ENCODE measurements at regions not wholly inside any gene's neighbourhood (a gene's known extent, or its start where the extent isn't known, plus 50 kb on each side); places are given as distances from the start of the nearest gene placed in this dataset.
"Not testable (repeated sequence)": the region's sequence is repeated elsewhere in the genome, so short reads cannot be mapped to it uniquely, and the experiment has no call there.

DNA sequence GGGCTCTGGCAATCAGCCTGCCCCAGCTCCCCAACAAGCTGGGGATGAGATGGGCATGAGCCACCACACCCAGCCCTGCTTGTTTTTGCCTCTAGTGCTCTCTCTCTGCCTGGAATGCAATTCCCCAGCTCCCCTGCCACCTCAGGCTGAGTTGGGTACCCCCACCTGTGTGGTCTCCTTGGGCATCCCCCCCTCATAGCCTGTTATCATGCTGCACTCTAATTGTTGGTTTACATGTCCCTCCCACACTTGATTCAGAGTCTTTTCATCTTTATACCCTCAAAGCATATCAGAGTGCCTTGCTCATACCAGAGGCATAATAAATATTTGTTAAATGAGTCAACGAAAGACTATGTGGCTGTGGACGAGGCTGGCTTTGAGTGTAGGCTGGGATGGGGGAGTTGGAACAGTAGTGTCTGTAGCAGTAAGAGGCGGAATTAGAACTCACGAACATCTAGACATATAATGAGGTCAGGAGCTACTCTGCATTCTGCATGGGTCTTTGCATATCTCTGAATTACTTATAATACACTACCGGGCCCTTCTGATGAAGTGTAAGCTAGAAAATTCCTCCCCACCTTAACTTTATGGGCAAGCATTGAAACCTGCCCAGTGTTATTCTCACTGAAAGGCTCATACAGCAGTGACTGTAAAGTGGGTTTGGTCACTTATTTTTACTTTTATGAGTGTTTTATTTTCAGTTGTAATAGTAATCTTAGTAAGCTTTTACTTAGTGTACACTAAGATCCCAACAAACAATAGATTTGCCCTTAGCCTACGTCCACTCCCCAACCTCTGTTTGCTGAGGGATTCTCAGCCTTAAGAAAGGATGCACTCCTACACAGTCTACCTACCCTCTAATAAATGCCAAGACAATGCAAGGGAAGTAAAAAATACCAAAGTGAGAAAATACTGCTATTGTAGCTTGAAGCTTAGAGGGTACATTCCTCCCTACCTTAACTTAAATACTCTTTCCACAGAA, 58.7 kb downstream of the EDN1 start:
- no peak for DNase-seq

DNA sequence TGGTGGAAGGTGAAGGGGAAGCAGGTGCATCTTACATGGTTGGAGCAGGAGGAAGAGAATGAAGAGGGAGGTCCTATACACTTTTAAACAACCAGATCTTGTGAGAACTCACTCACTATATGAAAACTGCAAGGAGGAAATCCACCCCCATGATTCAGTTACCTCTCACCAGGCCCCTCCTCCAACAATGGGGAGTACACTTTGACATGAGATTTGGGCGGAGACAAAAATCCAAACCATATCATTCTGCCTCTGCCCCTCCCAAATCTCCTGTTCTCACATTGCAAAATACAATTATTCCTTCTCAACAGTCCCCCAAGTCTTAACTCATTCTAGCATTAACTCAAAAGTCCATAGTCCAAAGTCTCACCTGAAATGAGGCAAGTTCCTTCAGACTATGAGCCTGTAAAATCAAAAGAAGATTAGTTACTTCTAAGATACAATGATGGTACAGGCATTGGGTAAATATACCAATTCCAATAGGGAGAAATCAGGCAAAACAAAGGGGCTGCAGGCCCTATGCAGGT, 60.5 kb downstream of the EDN1 start:
- no peak for DNase-seq

DNA sequence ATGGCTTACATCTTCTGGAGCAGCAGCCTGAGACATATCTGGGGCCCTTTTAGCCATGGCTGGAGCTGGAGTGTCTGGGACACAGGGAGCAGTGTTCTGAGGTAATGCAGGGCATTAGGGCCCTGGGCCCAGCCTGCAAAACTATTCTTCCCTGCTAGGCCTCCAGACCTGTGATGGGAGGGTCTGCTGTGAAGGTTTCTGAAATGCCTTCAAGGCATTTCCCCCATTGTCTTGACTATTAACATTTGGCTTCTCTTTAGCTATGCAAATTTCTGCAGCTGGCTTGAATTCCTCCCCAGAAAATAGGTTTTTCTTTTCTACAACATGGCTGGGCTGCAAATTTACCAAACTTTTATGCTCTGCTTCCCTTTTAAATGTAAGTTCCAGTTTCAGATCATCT, 61.5 kb downstream of the EDN1 start:
- no peak for DNase-seq

DNA sequence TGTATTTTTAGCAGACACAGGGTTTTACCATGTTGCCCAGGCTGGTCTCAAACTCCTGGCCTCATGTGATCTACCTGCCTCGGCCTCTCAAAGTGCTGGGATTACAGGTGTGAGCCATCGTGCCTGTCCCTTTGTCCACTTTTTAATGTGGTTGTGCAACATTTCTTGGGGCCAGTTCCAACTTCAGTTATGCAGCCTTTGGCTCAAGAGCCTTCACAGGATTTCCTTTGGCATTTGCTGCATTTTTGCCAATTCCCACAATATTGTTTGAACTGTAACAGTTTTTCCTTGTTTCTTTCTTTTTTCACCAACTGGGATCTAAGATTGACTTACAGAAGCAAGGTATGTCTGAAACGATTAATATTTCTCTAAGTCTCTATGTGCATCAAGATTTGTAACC, 63.6 kb downstream of the EDN1 start:
- no peak for DNase-seq

DNA sequence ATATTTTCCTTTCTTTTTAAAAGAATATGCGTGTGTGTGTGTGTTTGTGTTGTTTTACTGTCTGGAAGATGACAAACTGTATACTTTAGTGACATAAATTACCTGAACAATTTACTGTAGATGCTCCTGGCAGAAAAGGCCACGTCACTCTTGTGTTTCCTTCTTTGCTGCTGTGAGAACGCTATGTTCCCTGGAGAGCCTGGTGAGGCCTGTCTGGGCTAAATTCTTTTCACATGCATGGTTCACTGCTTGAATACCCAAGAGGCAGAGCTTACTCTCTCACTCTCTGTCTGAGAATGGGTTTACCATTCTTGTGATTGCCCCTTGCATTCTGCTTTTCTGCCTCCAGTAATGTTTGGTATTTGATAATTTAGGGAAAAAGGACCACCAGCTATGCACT, 64.3 kb downstream of the EDN1 start:
- DNase-seq = no peak

DNA sequence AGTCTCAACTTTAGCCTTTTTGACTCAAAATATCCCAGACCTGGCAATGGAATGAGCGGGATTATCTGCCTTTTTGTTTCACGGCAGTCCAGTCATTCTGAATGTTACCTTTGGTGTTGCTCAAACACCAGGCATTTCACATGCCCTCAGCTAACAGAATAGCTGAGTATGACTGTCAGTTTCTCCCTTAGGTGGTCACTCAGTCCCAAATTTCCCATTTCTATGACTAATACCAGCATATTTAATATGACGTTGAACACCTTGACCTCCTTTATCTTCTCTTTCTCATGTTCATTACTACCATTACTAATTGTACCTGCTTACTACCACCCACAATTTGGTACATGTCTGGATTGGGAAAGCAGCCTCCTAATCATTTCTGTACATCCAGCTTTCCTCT, 65.2 kb downstream of the EDN1 start:
- DNase-seq = no peak

DNA sequence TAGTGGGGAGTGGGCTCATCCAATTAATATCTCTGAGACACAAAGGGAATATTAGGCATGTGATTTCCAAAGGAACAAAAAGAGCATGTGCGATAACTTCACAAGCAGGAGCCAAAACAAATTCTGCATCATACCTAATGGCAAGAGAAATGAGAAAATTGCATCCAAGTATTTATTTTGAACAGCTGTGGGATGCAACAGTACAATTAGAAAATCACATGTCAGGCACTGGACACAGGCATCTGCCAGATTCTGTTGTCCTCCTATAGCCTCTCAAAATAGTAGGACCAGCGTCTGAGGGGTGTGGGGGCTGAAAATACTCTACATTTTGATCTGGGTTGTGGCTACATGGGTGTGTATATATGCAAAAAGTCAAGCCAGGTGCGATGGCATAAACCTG, 66.3 kb downstream of the EDN1 start:
- DNase-seq = no peak

DNA sequence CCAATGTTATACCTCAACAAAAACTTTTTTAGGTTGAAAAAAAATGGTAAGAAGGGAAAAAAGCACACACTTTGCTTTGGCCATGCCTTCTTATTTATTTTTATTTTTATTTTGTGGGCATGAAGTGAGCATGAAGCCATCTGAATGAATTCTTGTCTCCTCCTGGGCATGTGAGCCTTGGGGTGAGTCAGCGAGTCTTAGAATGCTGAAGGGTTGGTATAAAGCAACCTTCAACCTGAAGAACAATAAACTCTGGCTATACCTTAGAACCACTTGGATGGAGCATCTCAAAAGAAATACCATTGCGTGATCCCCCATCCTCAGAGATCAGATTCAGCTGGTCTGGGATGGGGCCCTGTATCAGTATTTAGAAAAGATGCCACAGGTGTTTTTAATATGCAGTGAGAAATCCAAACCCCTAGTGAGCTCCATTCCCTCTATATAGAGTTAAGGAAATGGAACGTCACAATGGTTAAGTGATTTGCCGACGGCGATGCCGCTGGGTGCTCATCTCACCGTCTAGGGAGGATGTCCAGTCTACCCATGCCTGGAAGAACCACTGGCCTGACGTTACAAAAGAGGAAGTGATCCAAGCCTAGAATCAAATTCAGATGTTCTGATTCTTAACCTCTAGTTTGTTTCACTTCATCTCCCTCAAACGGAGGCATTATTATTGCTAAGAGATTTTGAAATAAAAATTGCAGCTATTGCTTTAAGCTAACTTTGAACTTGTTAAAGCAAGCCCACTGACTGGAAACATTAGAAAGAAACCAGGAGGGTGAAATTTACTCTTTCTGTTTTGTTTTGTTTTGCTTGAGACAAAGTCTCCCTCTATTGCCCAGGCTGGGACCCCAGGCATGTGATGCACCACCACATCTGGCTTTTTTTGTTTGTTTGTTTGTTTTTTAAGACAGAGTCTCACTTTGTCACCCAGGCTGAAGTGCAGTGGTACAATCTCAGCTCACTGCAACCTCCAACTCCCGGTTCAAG, 67.1 kb downstream of the EDN1 start:
- no peak for DNase-seq

DNA sequence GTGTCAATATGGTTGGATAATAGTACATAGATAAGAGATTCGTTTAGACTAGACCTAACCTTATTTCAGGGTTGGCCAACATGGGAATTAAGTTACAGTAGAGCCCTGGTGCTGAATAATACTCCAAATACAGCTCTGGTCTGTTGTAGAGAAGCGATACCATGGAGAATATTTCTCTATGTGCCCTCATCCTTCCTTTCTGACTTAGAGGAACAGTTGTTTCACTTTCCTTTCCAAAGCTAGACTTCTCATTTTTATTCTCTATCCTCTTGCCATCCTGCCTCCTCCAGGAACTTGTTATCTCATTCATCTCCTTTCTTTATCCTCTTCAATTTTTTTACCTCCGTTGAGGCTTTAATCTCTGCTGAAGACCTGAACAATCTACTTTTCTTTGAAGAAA, 68.9 kb downstream of the EDN1 start:
- no peak for DNase-seq

DNA sequence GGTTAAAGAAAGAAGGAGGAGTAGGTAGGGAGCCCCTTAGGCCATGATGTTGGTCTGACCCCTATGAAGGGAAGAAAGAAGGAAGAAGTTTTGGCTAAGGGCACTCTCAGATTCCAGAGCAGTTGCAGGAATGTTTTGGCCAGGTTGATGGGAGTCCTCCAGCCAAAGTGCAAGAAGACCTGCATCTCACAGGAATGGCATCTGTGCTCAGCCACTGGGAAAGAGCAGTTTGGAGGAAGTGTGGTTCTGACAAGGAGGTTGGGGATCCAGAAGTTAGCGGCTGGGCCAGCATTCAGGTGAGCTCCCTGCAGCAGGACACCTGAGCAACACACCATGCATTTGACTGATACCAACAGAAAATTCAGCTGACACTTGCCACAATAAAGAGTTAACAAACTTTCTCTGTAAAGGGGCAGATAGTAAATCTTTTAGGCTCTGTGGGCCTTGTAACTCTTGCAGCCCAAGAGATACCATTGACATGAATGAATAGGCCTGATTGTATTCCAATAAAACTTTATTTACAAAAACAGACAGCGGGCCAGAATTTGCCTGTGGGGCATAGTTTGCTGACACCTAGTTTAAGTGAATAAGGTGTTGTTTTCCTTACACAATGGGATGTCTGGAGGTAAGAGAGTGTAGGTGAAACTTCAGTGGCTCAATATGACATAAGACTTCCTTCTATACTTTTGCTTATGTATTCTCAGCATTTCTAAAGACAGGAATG, 71.0 kb downstream of the EDN1 start:
- no peak for DNase-seq

DNA sequence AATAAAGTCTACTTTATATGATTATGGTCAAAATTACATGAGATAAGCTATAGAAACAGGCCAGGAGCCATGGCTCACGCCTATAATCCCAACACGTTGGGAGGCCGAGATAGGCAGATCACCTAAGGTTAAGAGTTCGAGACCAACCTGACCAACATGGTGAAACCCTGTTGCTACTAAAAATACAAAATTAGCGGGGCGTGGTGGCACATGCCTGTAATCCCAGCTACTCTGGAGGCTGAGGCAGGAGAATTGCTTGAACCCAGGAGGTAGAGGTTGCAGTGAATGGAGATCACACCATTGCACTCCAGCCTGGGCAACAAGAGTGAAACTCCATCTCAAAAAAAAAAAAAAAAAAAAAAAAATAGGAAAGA, 73.1 kb downstream of the EDN1 start:
- DNase-seq = not testable (repeated sequence)

DNA sequence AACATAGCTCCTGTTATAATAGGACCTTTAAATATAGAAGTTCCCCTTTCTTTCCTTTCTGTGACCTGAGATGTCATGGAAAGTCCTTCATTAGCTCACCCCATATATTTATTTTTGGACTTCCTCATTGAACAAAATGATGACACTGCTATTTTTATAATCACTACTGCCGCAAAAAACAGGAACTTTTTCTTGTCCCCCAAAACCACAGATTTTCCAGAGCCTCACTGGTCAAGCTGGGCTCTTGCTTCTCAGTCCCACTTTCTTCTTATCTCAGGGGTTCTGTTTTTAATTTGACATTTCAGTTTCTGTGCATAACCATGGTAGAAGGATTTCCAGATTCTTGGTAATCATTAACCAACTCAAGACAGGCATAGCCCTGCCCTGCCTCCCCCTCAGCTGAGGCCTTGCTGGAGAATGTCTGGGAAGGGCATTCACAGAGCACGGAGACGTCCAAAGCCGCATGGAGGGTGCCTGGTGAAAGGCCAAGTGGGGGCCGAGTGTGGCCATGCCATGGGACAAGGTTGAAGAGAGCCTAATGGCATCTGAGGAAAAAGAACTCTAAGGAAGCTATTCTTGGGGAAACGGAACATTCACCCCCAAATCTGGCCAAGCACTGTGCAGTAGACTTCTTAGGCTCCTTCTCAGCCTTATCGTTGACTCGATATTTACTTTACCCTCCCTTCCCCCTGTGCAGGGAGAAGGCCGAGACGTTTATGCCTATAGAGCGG, 73.7 kb downstream of the EDN1 start:
- DNase-seq = no peak

DNA sequence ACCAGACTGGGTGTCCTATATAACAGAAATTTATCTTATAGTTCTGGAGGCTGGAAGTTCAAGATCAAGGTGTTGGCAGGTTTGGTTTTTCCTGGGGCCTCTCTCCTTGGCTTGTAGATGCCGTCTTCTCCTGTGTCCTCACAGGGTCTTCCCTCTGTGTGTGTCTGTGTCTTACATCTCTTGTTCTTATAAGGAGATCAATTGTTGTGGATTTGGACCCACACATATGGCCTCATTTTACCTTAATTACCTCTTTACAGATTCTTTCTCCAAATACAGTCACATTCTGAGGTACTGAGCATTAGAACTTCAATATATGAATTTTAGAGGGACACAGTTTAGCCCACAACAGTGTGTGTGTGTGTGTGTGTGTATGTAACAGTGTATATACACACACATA, 74.5 kb downstream of the EDN1 start:
- no peak for DNase-seq

DNA sequence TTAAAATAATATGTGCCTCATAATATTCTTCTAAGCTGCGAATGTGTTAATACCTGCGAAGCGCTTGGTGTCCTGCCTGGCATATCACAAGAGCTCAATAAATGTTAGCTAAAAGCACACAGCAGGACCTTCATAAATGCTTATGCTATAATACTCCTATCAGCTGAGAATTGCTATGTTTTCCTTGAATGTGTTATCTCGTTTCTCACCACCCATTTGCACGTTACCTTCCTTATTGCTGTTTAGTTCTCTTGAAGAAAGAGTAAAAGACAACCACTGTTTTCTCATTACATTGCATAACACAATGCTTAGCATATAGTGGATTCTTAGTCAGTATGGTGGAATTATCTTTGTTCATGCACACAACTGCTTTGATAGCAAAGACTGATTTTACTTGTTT, 76.6 kb downstream of the EDN1 start:
- DNase-seq = no peak

DNA sequence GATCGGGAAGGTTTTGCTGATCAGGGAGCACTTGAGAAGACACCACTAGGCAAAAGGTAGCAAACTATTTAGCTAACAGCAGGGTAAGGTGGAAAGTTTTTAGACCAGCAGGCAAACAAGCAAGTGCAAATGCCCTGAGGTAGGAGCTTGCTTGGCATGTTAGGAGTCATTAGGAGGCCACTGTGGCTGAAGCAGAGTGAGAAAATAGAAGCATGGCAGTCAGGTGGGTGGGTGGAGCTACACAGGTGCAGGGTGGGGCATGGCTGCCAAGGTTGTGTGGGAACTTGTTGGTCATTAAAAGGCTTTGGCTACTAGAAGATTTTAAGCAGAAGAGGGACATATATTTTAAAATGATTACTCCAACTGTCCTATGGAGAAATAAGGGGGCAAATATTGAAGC, 77.3 kb downstream of the EDN1 start:
- DNase-seq = no peak

DNA sequence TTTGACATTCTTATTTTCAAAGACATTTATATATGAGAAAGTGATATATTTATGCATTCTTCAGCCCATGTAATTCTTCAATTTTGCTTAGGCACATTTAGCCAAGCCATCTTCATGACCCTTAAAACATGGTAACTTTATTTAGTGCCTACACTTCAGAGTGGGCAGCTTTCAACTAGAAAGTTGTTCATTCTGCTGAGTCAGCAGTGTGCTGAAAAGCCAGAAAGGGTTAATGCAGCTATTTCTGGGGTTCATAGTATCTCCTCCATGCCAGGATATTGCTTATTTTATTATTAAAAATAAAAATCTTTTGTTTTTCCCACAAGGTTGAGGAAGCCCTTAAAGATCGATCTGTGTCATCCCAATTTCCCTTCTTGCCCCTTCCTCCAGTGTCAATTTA, 79.2 kb downstream of the EDN1 start:
- no peak for DNase-seq

DNA sequence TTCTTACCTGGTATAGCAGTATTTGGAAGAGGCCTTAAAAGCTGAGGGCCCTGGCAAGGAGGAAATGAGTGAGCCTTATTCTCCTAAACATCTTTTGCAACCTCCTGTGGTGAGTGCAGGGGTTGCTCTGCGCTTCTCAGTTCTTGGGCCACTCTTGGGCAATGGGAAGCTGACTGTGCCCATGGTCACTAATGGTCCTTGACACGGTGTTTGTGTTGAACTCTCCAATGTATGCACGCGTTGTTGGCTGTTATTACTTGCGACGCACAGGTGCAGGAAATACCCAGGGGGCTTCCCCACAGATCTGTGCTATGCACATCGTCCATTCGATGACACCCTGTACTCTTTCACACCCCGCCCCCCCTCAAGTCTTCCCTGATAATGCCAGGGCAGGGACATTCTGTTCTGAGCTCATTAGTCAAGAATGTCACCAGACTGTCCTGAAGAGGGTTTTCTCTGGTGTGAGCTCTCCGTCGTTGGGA, 79.7 kb downstream of the EDN1 start:
- DNase-seq = no peak

DNA sequence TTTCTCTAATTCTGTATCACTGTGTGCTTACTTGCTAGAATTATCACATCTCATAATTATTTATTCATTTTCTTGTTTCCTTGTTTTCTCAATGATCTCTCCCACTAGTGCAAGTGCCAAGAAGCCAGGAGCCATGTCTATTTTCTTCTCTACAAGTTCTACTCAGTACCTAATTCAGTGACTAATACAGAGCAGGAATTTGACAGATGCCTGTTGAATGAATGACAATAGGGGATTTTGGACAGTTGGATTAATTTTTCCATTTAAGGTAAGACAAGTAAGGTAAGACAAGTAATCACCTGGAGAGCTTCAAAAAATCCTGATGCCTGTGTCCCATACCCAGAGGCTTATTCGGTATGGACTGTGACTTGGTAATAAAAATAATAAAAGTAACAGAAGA, 81.0 kb downstream of the EDN1 start:
- DNase-seq = no peak

DNA sequence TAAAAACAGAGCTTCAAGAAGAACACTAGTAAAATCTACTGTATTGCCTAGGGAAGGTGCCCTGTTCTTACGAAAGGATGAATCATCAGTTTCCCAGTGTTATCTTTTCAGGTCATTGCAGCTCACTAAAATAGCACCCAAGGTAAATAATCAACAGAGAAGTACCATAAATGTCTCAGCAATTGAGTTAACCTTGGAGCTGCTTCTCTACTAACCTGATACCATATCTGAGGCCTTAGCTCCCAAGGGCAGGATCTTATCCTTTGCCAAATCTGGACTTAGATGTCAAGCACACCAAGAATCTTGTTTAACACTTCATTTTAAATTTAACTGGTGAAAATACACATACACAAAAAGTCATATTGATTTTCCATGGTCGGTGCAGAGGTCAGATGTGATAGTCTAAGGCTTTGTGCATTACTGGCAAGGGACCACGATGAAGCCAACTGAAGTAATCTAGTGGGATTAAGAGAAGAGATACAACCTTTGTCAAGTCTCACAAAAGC, 81.5 kb downstream of the EDN1 start:
- DNase-seq = no peak

DNA sequence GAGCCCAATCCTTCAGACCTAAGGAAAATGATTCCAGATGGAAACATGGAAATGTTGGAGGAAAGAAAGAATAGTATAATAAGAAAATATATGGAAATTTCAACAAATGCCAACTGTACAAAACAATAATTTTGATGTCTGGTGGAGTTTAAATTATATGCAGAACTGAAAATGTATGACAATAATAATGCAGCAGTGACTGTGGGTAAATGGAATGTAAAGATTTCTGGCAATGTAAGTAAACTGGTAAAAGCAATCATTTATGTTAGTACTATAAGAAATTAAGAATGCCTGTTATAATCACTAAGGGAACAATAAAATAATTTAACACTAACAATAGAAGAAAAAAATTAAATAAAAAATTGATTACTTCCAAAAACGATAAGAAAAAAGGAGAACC, 89.0 kb downstream of the EDN1 start:
- no peak for DNase-seq

DNA sequence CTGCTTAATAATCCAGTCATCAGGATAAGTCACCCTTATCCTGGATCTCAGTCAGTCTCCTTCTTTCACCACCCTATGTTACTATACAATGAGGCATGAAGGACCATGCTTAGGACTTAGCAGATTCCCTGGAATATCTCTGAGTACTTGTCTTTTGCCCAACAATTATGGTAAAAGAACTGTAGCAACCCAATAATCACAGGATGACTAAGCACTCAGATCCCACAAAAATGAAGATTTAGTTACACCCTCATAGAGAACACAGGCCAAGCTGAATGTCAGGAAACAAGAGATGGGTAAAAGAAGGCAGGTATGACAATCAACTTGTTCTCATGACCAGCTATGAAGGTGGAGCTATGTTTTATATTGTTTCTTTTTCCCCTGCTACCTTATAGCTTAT, 91.4 kb downstream of the EDN1 start:
- DNase-seq = no peak

DNA sequence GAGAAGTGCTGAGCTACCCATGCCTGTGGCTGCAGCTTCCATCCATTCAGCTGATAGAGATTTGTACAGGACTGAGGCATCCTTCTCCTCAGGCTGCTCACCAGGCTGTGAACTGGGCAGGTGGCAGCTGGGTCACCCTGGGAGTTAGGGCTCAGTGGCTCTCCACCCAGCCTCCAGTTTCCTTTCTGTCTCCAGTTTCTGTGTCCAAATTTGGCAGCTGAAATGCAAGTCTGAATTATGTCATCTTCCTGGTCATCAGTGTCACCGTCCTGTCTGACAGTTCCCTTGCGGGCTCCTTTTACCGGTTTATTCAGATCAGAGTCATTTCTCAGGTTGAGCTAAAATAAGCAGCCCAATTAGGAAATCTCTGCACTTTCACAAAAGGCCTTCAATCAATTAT, 93.3 kb downstream of the EDN1 start:
- DNase-seq = no peak

Measured in activated CD4-positive, CD25-positive, alpha-beta regulatory T cell treated with anti-CD3 and anti-CD28 coated beads, Interleukin-2, amount 50 U/mL, for 72 hours (primary cell).